GM13977 (cell line): ENCODE measurements at regions not wholly inside any gene's neighbourhood (a gene's known extent, or its start where the extent isn't known, plus 50 kb on each side); places are given as distances from the start of the nearest gene placed in this dataset.

Experiments
- DNase-seq: peaks from one replicate; pipeline ENCODE4 v3.0.0; 2012; ENCODE audit warnings: low spot score
- CTCF ChIP-seq: IDR thresholded peaks from 2 replicates; pipeline ENCODE4 v1.5.1; 2012; ENCODE audit warnings: mild to moderate bottlenecking, control low read depth; ENCODE audit not compliant: insufficient read depth; ENCODE audit errors: extremely low read depth, missing control alignments
- in situ Hi-C: fragments of 300-500 bp; cut with MboI; formaldehyde crosslinking; loops from one replicate; pipeline ENCODE4 v1.12.0; 2022; ENCODE audit warnings: low sequenced_read_pairs, low pct_unique_long_range_greater_than_20kb, mixed read lengths, inconsistent platforms; ENCODE audit not compliant: unreplicated experiment

GRCh38 chr9:28651050-28651722 is 1077.9 kb upstream of the C9orf72 start:
- in situ Hi-C loops: no loop called here
- no peak for TF ChIP-seq CTCF
- no peak for DNase-seq

- in situ Hi-C loops: no loop called here
- TF ChIP-seq CTCF: no peak
- DNase-seq: no peak
These were observed 1079.9 kb upstream of the C9orf72 start for GRCh38 chr9:28653216-28653615.

GRCh38 chr9:28656727-28657126 is 1083.4 kb upstream of the C9orf72 start:
- no peak for DNase-seq
- in situ Hi-C loops: no loop called here
- TF ChIP-seq CTCF: no peak

GRCh38 chr9:28661853-28662252 is 1088.6 kb upstream of the C9orf72 start:
- no peak for TF ChIP-seq CTCF
- DNase-seq: no peak
- in situ Hi-C loops: no loop called here

- DNase-seq: no peak
- no peak for TF ChIP-seq CTCF
- in situ Hi-C loops: no loop called here
These were observed 1089.4 kb upstream of the C9orf72 start for GRCh38 chr9:28662675-28663074.

GRCh38 chr9:28668158-28668557 is 1094.9 kb upstream of the C9orf72 start:
- in situ Hi-C loops: no loop called here
- peak; percentile 4 for DNase-seq
- TF ChIP-seq CTCF: no peak
